GM12878 (cell line): ENCODE measurements at regions not wholly inside any gene's neighbourhood (a gene's known extent, or its start where the extent isn't known, plus 50 kb on each side); places are given as distances from the start of the nearest gene placed in this dataset.

ENCODE experiments used
- ATAC-seq: fragments of 200-7000 bp; cut with Tn5 transposase; 3 replicates; pipeline ENCODE4 v1.9.1; 2020; ENCODE audit warnings: mild to moderate bottlenecking, moderate library complexity
- BruUV-seq: library from RNA; stranded (reverse); fragments of 400-500 nt; replicated peaks from 2 replicates; lab custom pipeline; 2021; lab: Mats Ljungman, UMichigan
- CTCF ChIA-PET: fragments of 300-600 bp; sonication (Branson Sonifier 250); formaldehyde crosslinking; extraction: SDS; loops from one replicate; lab custom pipeline; 2021; ENCODE audit warnings: inconsistent platforms; lab: Yijun Ruan, JAX
- POLR2A ChIA-PET: fragments of 350-600 bp; formaldehyde crosslinking; extraction: SDS; loops from one replicate; lab custom pipeline; 2021; ENCODE audit warnings: inconsistent platforms; lab: Charles Lee
- RAD21 ChIA-PET: fragments of 300-600 bp; sonication (Branson Sonifier 250); formaldehyde crosslinking; loops from one replicate; lab custom pipeline; 2023; ENCODE audit warnings: antibody characterized with exemption; ENCODE audit not compliant: unreplicated experiment; lab: Charles Lee
- SMC1A ChIA-PET: fragments of 300-600 bp; sonication (Branson Sonifier 250); formaldehyde crosslinking; loops from one replicate; lab custom pipeline; 2023; ENCODE audit not compliant: unreplicated experiment, uncharacterized antibody; lab: Charles Lee
- DNase-seq: peaks from one replicate; pipeline ENCODE4 v3.0.0-alpha.2; 2011; ENCODE audit warnings: low read depth, low spot score
- FAIRE-seq: peaks from 3 replicates; lab custom pipeline; 2011; peaks lifted over from hg19 to GRCh38; lab: Jason Lieb, UNC
- H2AFZ ChIP-seq: 2 replicates; pipeline ENCODE4 v1.6.0; 2011; ENCODE audit warnings: low read depth, low read length, control low read depth; ENCODE audit not compliant: control insufficient read depth
- H3K27ac ChIP-seq: 2 replicates; pipeline ENCODE4 v1.5.1; 2011; ENCODE audit warnings: control low read depth; ENCODE audit not compliant: control insufficient read depth, insufficient read depth
- H3K27me3 ChIP-seq, 2 experiments: replicated peaks in 1 of 2; 2 replicates each; pipeline versions ENCODE4 v1.6.0 to v1.6.1; 2011; ENCODE audit warnings: low read length in 1 of 2; ENCODE audit not compliant: control insufficient read depth in 2 of 2, insufficient read depth in 2 of 2
- H3K36me3 ChIP-seq, 2 experiments: 2 replicates each; pipeline ENCODE4 v1.5.1; 2011; ENCODE audit warnings: low read length in 1 of 2; ENCODE audit not compliant: control insufficient read depth in 2 of 2, insufficient read depth in 2 of 2
- H3K4me1 ChIP-seq: 2 replicates; pipeline ENCODE4 v1.6.1; 2011; ENCODE audit warnings: mild to moderate bottlenecking, low read length, moderate library complexity, mixed read lengths; ENCODE audit not compliant: control insufficient read depth, insufficient read depth
- H3K4me2 ChIP-seq: 2 replicates; pipeline ENCODE4 v1.6.0; 2011; ENCODE audit warnings: control low read depth; ENCODE audit not compliant: control insufficient read depth, insufficient read depth
- H3K4me3 ChIP-seq: fragments of 200-600 bp; sonication (generic); 2 replicates; pipeline ENCODE4 v1.5.1; 2016
- H3K79me2 ChIP-seq: 2 replicates; pipeline ENCODE4 v1.6.0; 2011; ENCODE audit warnings: low read length; ENCODE audit not compliant: control insufficient read depth, insufficient read depth
- H3K9ac ChIP-seq: 2 replicates; pipeline ENCODE4 v1.8.0; 2011; ENCODE audit warnings: low read length, control low read depth, mixed read lengths; ENCODE audit not compliant: control insufficient read depth, insufficient read depth
- H3K9me3 ChIP-seq: replicated peaks from 3 replicates; pipeline ENCODE4 v1.5.1; 2011; ENCODE audit warnings: mild to moderate bottlenecking, low read length; ENCODE audit not compliant: control insufficient read depth, insufficient read depth
- H4K20me1 ChIP-seq: 2 replicates; pipeline ENCODE4 v1.6.0; 2011; ENCODE audit not compliant: control insufficient read depth, insufficient read depth
- CHD2 ChIP-seq: IDR thresholded peaks from 2 replicates; pipeline ENCODE4 v1.6.1; 2011; ENCODE audit warnings: low read depth, low read length, improper control_type of control experiment, borderline replicate concordance
- E2F4 ChIP-seq: IDR thresholded peaks from 2 replicates; pipeline ENCODE4 v1.6.1; 2012; ENCODE audit warnings: low read depth, low read length, improper control_type of control experiment
- ETV6 ChIP-seq, 2 experiments: fragments of 450-650 bp in 1 of 2; IDR thresholded peaks in 1 of 2; conservative IDR thresholded peaks in 1 of 2; 2 replicates each; pipeline ENCODE4 v1.6.1; 2014; ENCODE audit warnings: antibody characterized with exemption in 1 of 2, borderline replicate concordance in 1 of 2, low read depth in 1 of 2, mild to moderate bottlenecking in 1 of 2, moderate library complexity in 1 of 2
- HDGF ChIP-seq: fragments of 450-650 bp; IDR thresholded peaks from 2 replicates; pipeline ENCODE4 v1.6.1; 2016; ENCODE audit warnings: antibody characterized with exemption
- IRF4 ChIP-seq: IDR thresholded peaks from 2 replicates; pipeline ENCODE4 v1.6.1; 2011; ENCODE audit warnings: low read depth, low read length
- MYB ChIP-seq: fragments of 150-350 bp; IDR thresholded peaks from 2 replicates; pipeline ENCODE4 v1.6.1; 2014; ENCODE audit warnings: mild to moderate bottlenecking, low read depth, low read length, borderline replicate concordance
- PRDM15 ChIP-seq: fragments of 450-650 bp; formaldehyde crosslinking; IDR thresholded peaks from 2 replicates; pipeline ENCODE4 v1.4.0; 2020; ENCODE audit warnings: mild to moderate bottlenecking, moderate library complexity
- RFX5 ChIP-seq: IDR thresholded peaks from 2 replicates; pipeline ENCODE4 v1.6.1; 2011; ENCODE audit warnings: low read depth, low read length, improper control_type of control experiment
- ZNF24 ChIP-seq: fragments of 450-650 bp; IDR thresholded peaks from 2 replicates; pipeline ENCODE4 v1.6.1; 2017; ENCODE audit warnings: antibody characterized with exemption, mild to moderate bottlenecking
- ZNF274 ChIP-seq: IDR thresholded peaks from one replicate; pipeline ENCODE4 v1.8.0; 2011; ENCODE audit not compliant: insufficient read length, insufficient read depth
- WGBS: methylation state at CpG from one replicate; pipeline ENCODE4 v1.1.6; 2016; ENCODE audit warnings: low lambda C conversion rate; ENCODE audit not compliant: insufficient replicate concordance, insufficient coverage; ENCODE audit errors: missing lambda C conversion rate; 5-methylcytosine and 5-hydroxymethylcytosine counted together
- in situ Hi-C: fragments of 300-500 bp; cut with MboI; formaldehyde crosslinking; loops from 9 replicates; pipeline ENCODE4 v1.14.3; 2018; ENCODE audit warnings: mixed read lengths
- intact Hi-C: fragments of 100-400 bp; cut with micrococcal nuclease; formaldehyde crosslinking; loops from one replicate; pipeline ENCODE4 v1.14.2; 2022; ENCODE audit not compliant: unreplicated experiment

- DNase-seq: no peak
Observed at GRCh38 chr15:62474021-62474770, 309.1 kb upstream of the C2CD4B start.

More at GRCh38 chr15:62474021-62474770, 309.1 kb upstream of the C2CD4B start:
- Histone ChIP-seq H3K9me3 (no peaks in the 10 kb centered on the region), H3K4me2 (no peak overlapping the region), H4K20me1 (no peaks in the 10 kb centered on the region), H3K27ac (no peak overlapping the region), H3K36me3 (no peaks in the 10 kb centered on the region), H3K4me1 (peaks cover 4% of the 10 kb centered on the region; the same call in 1 of the 2 replicates), H3K27me3 (no peaks in the 10 kb centered on the region), H3K79me2 (no peaks in the 10 kb centered on the region), H3K4me3 (no peak overlapping the region), H2AFZ (no peak overlapping the region), H3K9ac (no peak overlapping the region)
- intact Hi-C loops (no loop called here), in situ Hi-C loops (no loop called here)
- POLR2A ChIA-PET: no interaction called here
- CTCF ChIA-PET: no interaction called here
- SMC1A ChIA-PET: interaction anchor here (0.6 kb wide), 1 partner anchor 91 kb away, joined by 3 read pairs; no protein-coding TSS in a partner anchor
- RAD21 ChIA-PET: no interaction called here
- no TSS peak for BruUV-seq
- WGBS: 53% methylated on average over 9 of the region's 9 CpGs
- TF ChIP-seq MYB (no peak), E2F4 (no peak), ZNF274 (no peak), PRDM15 (CRISPR knock-in tag) (no peak), ETV6 (conservative IDR thresholded peaks at IDR 0.05 in 1 of 2, IDR thresholded peaks at IDR 0.05 in 1 of 2; ENCODE audit: borderline replicate concordance in 1 of 2, low read depth in 1 of 2) (no peak), ZNF24 (no peak), HDGF (no peak), RFX5 (no peak), IRF4 (no peak), CHD2 (no peak)
- FAIRE-seq (no peak), ATAC-seq (no peak)
